Tibial artery (tissue), 4 donors: ENCODE measurements at regions not wholly inside any gene's neighbourhood (a gene's known extent, or its start where the extent isn't known, plus 50 kb on each side); places are given as distances from the start of the nearest gene placed in this dataset.

Experiments used
- DNase-seq, 2 donors: peaks; one replicate each; pipeline ENCODE4 v3.0.0-alpha.2; 2019
- H3K27ac ChIP-seq, 2 donors: fragments of 200-600 bp; sonication (generic) in 1 of 2; 1 replicate in 1 of 2; 2 replicates in 1 of 2; pipeline ENCODE4 v1.5.1; 2018 to 2019; ENCODE audit warnings: mild to moderate bottlenecking in 1 of 2
- H3K27me3 ChIP-seq, 2 donors: fragments of 200-600 bp; sonication (generic) in 1 of 2; one replicate each; pipeline versions ENCODE4 v1.5.1 to v1.6.0; 2016 to 2019
- H3K36me3 ChIP-seq, 3 donors: fragments of 200-600 bp; sonication (generic) in 2 of 3; one replicate each; pipeline ENCODE4 v1.5.1; 2016 to 2019; ENCODE audit warnings: mild to moderate bottlenecking in 2 of 3
- H3K4me1 ChIP-seq, 4 donors: fragments of 200-600 bp; sonication (generic) in 2 of 4; 1 replicate in 3 of 4; 2 replicates in 1 of 4; pipeline ENCODE4 v1.5.1; 2016 to 2019
- H3K4me3 ChIP-seq, 2 donors: fragments of 200-600 bp; sonication (generic) in 1 of 2; 1 replicate in 1 of 2; 2 replicates in 1 of 2; pipeline ENCODE4 v1.5.1; 2018 to 2019; ENCODE audit warnings: mild to moderate bottlenecking in 2 of 2
- H3K9me3 ChIP-seq, 3 donors: fragments of 200-600 bp; sonication (generic) in 1 of 3; one replicate each; pipeline ENCODE4 v1.5.1; 2016 to 2019
- CTCF ChIP-seq, 2 experiments: fragments of 200-600 bp in 1 of 2; fragments of 450-650 bp in 1 of 2; IDR thresholded peaks; one replicate each; pipeline ENCODE4 v1.5.1; 2017 to 2019; ENCODE audit warnings: antibody characterized with exemption in 2 of 2, mild to moderate bottlenecking in 1 of 2, moderate library complexity in 1 of 2
- intact Hi-C: fragments of 100-400 bp; cut with DNase I; formaldehyde crosslinking; loops from one replicate; pipeline ENCODE4 v1.15.0; 2023; ENCODE audit warnings: low total_unique reads

DNA sequence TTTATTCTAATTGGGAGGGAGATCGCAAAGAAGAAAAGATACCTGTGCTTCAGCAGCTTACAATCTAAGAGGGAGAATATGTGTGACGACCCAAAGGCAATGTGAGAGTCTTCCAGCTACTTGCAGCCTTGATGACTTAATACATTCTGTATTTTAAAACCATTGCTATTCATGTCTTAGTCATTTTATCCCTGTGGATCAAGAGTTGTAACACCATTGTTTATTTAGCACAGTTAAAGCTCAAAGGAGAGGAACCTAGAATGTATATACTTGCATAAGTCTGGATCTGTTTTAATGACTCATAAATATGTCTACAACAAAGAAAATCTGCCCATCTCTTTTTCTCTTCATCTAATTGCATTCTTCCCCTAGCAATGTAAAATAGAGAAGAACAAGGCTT lies 117.9 kb upstream of the DLX6 start:
- no peak overlapping the region for H3K4me3 ChIP-seq
- no peaks in the 10 kb centered on the region for H3K9me3 ChIP-seq
- H3K27ac ChIP-seq, result no peak overlapping the region
- no peaks in the 10 kb centered on the region for H3K27me3 ChIP-seq
- no peak for DNase-seq
- no peaks in the 10 kb centered on the region for H3K36me3 ChIP-seq
- H3K4me1 ChIP-seq, result no peaks in the 10 kb centered on the region
- no peak for TF ChIP-seq CTCF (IDR thresholded peaks at IDR 0.05)
- intact Hi-C loops, result no loop called here

DNA sequence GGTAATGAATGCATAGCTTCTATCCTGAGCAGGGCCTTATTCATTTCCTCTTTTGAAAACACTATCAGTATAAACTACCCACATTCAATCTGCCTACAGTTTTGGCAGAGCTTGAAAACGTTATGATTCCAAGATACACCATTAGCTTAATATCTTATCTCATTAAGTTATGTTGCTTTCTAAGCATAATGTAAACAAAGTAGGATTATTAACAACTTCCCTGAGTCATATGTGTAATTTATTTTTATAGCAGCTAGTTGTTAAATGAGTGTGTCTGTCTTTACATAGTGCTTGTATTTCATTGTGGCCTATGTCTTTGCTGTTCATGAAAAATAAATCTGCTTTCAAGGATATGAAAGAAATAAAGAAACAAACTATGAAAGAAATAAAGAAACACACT lies 106.2 kb upstream of the DLX6 start:
- TF ChIP-seq CTCF (IDR thresholded peaks at IDR 0.05), result no peak
- intact Hi-C loops, result no loop called here
- H3K36me3 ChIP-seq, result no peaks in the 10 kb centered on the region

GRCh38 chr7:96901822-96902445 lies 103.4 kb upstream of the DLX6 start:
- Histone ChIP-seq H3K4me1 (no peaks in the 10 kb centered on the region), H3K36me3 (no peaks in the 10 kb centered on the region), H3K4me3 (no peak overlapping the region), H3K27me3 (no peaks in the 10 kb centered on the region), H3K9me3 (no peaks in the 10 kb centered on the region), H3K27ac (no peak overlapping the region)
- no peak for DNase-seq
- intact Hi-C loops, result no loop called here
- no peak for TF ChIP-seq CTCF (IDR thresholded peaks at IDR 0.05)

More for the DNA sequence above, 106.2 kb upstream of the DLX6 start:
- Histone ChIP-seq H3K9me3 (no peaks in the 10 kb centered on the region), H3K27me3 (no peaks in the 10 kb centered on the region), H3K4me1 (no peaks in the 10 kb centered on the region), H3K27ac (no peak overlapping the region), H3K4me3 (no peak overlapping the region)
- DNase-seq, result no peak

- H3K4me3 ChIP-seq, result no peak overlapping the region
- H3K27me3 ChIP-seq, result no peaks in the 10 kb centered on the region
- intact Hi-C loops, result no loop called here
- H3K36me3 ChIP-seq, result no peaks in the 10 kb centered on the region
- no peaks in the 10 kb centered on the region for H3K4me1 ChIP-seq
- no peaks in the 10 kb centered on the region for H3K9me3 ChIP-seq
- TF ChIP-seq CTCF (IDR thresholded peaks at IDR 0.05), result no peak
- no peak overlapping the region for H3K27ac ChIP-seq
- no peak for DNase-seq
Observed at GRCh38 chr7:96903906-96904305, 101.4 kb upstream of the DLX6 start.

GRCh38 chr7:96910486-96910885 lies 94.9 kb upstream of the DLX6 start:
- H3K36me3 ChIP-seq, result no peaks in the 10 kb centered on the region
- H3K9me3 ChIP-seq, result no peaks in the 10 kb centered on the region
- intact Hi-C loops, result no loop called here
- no peak for DNase-seq
- H3K4me3 ChIP-seq, result no peak overlapping the region
- H3K27ac ChIP-seq, result no peak overlapping the region
- no peaks in the 10 kb centered on the region for H3K27me3 ChIP-seq
- no peak for TF ChIP-seq CTCF (IDR thresholded peaks at IDR 0.05)
- no peaks in the 10 kb centered on the region for H3K4me1 ChIP-seq

- Histone ChIP-seq H3K4me1 (no peaks in the 10 kb centered on the region), H3K27me3 (no peaks in the 10 kb centered on the region), H3K9me3 (no peaks in the 10 kb centered on the region), H3K36me3 (no peaks in the 10 kb centered on the region), H3K4me3 (no peak overlapping the region), H3K27ac (no peak overlapping the region)
- intact Hi-C loops, result no loop called here
- TF ChIP-seq CTCF (IDR thresholded peaks at IDR 0.05), result no peak
- DNase-seq, result no peak
Observed at GRCh38 chr7:96915029-96915428, 90.3 kb upstream of the DLX6 start.
